Trophoblast cell (in vitro differentiated cells and primary cell): ENCODE measurements at regions not wholly inside any gene's neighbourhood (a gene's known extent, or its start where the extent isn't known, plus 50 kb on each side); places are given as distances from the start of the nearest gene placed in this dataset.

Experiments used
- DNase-seq, 2 donors: peaks; one replicate each; pipeline ENCODE4 v3.0.0-alpha.2; 2016
- H2AFZ ChIP-seq: 2 replicates; pipeline ENCODE4 v1.6.1; 2013; ENCODE audit warnings: low read length, moderate library complexity, mild to moderate bottlenecking; ENCODE audit not compliant: insufficient read depth, poor library complexity
- H2AK5ac ChIP-seq: 2 replicates; pipeline ENCODE4 v1.6.1; 2013; ENCODE audit warnings: mild to moderate bottlenecking, low read length
- H2BK120ac ChIP-seq: 2 replicates; pipeline ENCODE4 v1.6.1; 2013; ENCODE audit warnings: low read length, mild to moderate bottlenecking, moderate library complexity; ENCODE audit not compliant: insufficient read depth, poor library complexity
- H2BK12ac ChIP-seq: 2 replicates; pipeline ENCODE4 v1.6.1; 2013; ENCODE audit warnings: mild to moderate bottlenecking, low read length, moderate library complexity
- H2BK5ac ChIP-seq: 2 replicates; pipeline ENCODE4 v1.6.1; 2013; ENCODE audit warnings: low read length, low read depth, moderate library complexity, mild to moderate bottlenecking; ENCODE audit not compliant: poor library complexity
- H3K14ac ChIP-seq: 2 replicates; pipeline ENCODE4 v1.6.1; 2013; ENCODE audit warnings: mild to moderate bottlenecking, low read length
- H3K18ac ChIP-seq: 2 replicates; pipeline ENCODE4 v1.6.1; 2013; ENCODE audit warnings: mild to moderate bottlenecking, low read length
- H3K23ac ChIP-seq: 2 replicates; pipeline ENCODE4 v1.6.1; 2013; ENCODE audit warnings: low read length
- H3K27ac ChIP-seq: 2 replicates; pipeline ENCODE4 v1.5.1; 2013; ENCODE audit warnings: low read depth, mild to moderate bottlenecking, inconsistent platforms, low read length, moderate library complexity
- H3K27me3 ChIP-seq: 2 replicates; pipeline ENCODE4 v1.6.1; 2013; ENCODE audit warnings: inconsistent platforms, mild to moderate bottlenecking, low read length, moderate library complexity; ENCODE audit not compliant: insufficient read depth
- H3K36me3 ChIP-seq, 2 experiments: 1 replicate in 1 of 2; 2 replicates in 1 of 2; pipeline ENCODE4 v1.6.1; 2013; ENCODE audit warnings: low read length in 2 of 2, mild to moderate bottlenecking in 2 of 2, moderate library complexity in 1 of 2; ENCODE audit not compliant: insufficient read depth in 2 of 2, control insufficient read depth in 1 of 2
- H3K4ac ChIP-seq: 2 replicates; pipeline ENCODE4 v1.6.1; 2013; ENCODE audit warnings: low read depth, mild to moderate bottlenecking, low read length, moderate library complexity
- H3K4me1 ChIP-seq, 2 experiments: 1 replicate in 1 of 2; 2 replicates in 1 of 2; pipeline ENCODE4 v1.6.1; 2013; ENCODE audit warnings: low read length in 2 of 2, mild to moderate bottlenecking in 2 of 2, moderate library complexity in 1 of 2; ENCODE audit not compliant: insufficient read depth in 2 of 2, control insufficient read depth in 1 of 2
- H3K4me2 ChIP-seq: 2 replicates; pipeline ENCODE4 v1.6.1; 2013; ENCODE audit warnings: inconsistent platforms, mild to moderate bottlenecking, low read length, moderate library complexity
- H3K4me3 ChIP-seq: 2 replicates; pipeline ENCODE4 v1.5.1; 2013; ENCODE audit warnings: mild to moderate bottlenecking, low read depth, low read length, inconsistent platforms
- H3K79me1 ChIP-seq: one replicate; pipeline ENCODE4 v1.6.1; 2013; ENCODE audit warnings: low read length
- H3K79me2 ChIP-seq: 2 replicates; pipeline ENCODE4 v1.6.1; 2013; ENCODE audit warnings: low read length, mild to moderate bottlenecking; ENCODE audit not compliant: control insufficient read depth, insufficient read depth, poor library complexity
- H3K9ac ChIP-seq: 2 replicates; pipeline ENCODE4 v1.6.1; 2013; ENCODE audit warnings: mild to moderate bottlenecking, low read length
- H3K9me3 ChIP-seq: 2 replicates; pipeline ENCODE4 v1.6.1; 2013; ENCODE audit warnings: low read depth, mild to moderate bottlenecking, control low read depth, inconsistent platforms, low read length; ENCODE audit not compliant: insufficient read depth
- H4K12ac ChIP-seq: 2 replicates; pipeline ENCODE4 v1.6.1; 2013; ENCODE audit warnings: low read depth, mild to moderate bottlenecking, low read length, moderate library complexity
- H4K8ac ChIP-seq: 2 replicates; pipeline ENCODE4 v1.6.1; 2013; ENCODE audit warnings: low read depth, mild to moderate bottlenecking, low read length, moderate library complexity
- H4K91ac ChIP-seq: one replicate; pipeline ENCODE4 v1.6.1; 2013; ENCODE audit warnings: low read depth, mild to moderate bottlenecking, low read length, moderate library complexity
- WGBS: extraction: QIAGEN DNeasy Blood & Tissue Kit; methylation state at CpG from one replicate; pipeline ENCODE4 v1.1.7; 2013; ENCODE audit warnings: missing lambda C conversion rate; ENCODE audit not compliant: insufficient read length, insufficient coverage; ENCODE audit errors: extremely low coverage; 5-methylcytosine and 5-hydroxymethylcytosine counted together

DNA sequence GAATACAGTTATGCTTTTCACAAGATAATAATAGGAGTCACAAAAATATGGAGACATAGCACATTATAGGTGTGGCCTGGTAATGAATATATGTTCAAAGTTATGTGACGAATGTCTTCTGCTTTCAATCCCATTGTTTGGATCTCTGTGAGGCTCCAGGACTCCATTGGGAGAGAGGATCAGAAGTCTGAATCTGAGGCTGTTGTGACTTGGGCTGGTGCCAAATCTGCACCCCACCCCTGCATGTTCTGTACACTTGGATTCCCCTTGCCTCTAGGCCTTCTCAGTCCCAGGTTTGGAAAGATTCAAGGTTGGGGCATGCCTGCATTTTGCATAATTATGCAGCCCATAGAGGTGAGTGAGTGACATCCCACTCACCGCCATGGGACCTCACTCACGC lies 103.1 kb upstream of the MGAT5 start:
- Histone ChIP-seq H3K79me2 (no peaks in the 10 kb centered on the region), H2BK5ac (no peak overlapping the region), H3K9me3 (no peaks in the 10 kb centered on the region), H2BK120ac (no peak overlapping the region), H3K4ac (no peak overlapping the region), H2AK5ac (no peak overlapping the region), H3K36me3 (no peaks in the 10 kb centered on the region), H3K4me2 (no peak overlapping the region), H4K8ac (no peak overlapping the region), H4K91ac (no peak overlapping the region), H3K4me3 (no peak overlapping the region), H3K27me3 (no peaks in the 10 kb centered on the region), H3K23ac (no peak overlapping the region), H3K18ac (no peak overlapping the region), H3K4me1 (peaks cover 2 to 7% of the 10 kb centered on the region in 2 experiments), H2BK12ac (no peak overlapping the region), H3K79me1 (no peaks in the 10 kb centered on the region), H3K27ac (no peak overlapping the region), H4K12ac (no peak overlapping the region), H3K9ac (no peak overlapping the region), H3K14ac (no peak overlapping the region), H2AFZ (no peak overlapping the region)
- WGBS, result no CpG with 5 or more reads among the region's 3 CpGs
- DNase-seq, result no peak

GRCh38 chr2:134152045-134153010 lies 101.5 kb upstream of the MGAT5 start:
- Histone ChIP-seq H3K27ac (no peak overlapping the region), H4K91ac (no peak overlapping the region), H4K12ac (no peak overlapping the region), H2AFZ (no peak overlapping the region), H3K4me1 (peaks cover 0 to 4% of the 10 kb centered on the region in 2 experiments), H3K4me3 (no peak overlapping the region), H3K14ac (no peak overlapping the region), H4K8ac (no peak overlapping the region), H3K23ac (no peak overlapping the region), H2AK5ac (no peak overlapping the region), H3K79me1 (no peaks in the 10 kb centered on the region), H2BK12ac (no peak overlapping the region), H3K4me2 (no peak overlapping the region), H2BK5ac (no peak overlapping the region), H3K79me2 (no peaks in the 10 kb centered on the region), H3K18ac (no peak overlapping the region), H3K9me3 (no peaks in the 10 kb centered on the region), H3K27me3 (no peaks in the 10 kb centered on the region), H2BK120ac (no peak overlapping the region), H3K9ac (no peak overlapping the region), H3K4ac (no peak overlapping the region), H3K36me3 (no peaks in the 10 kb centered on the region)
- WGBS, result no CpG with 5 or more reads among the region's 23 CpGs
- DNase-seq, result no peak

DNA sequence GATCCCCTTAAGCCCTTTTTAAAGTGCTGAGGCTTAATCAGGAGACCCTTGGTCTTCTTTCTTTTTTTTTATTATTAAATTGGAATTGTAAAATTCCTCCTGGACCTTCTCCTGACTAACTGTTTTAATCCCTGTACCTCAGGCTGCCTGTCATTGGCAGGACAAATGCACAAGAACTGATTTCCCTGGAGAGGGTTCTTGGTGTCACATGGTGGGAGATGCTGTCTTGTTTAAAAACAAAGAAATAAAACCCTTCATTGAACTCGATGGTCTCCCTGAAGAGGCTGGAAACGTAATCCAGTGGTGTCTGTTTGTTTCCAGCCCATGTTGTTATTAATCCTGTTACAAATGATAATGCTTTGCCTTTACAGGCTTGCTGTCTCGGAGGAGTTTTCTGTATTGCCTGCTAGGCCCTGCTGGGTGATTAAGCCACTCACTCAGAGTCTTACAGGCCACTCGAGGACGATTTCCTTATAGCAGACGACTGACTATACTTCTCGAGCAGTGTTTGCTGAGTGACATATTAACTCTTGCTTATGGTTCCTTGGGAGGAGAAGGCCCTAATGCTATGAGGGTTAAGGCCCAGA lies 100.5 kb upstream of the MGAT5 start:
- H2BK120ac ChIP-seq, result no peak overlapping the region
- H4K12ac ChIP-seq, result no peak overlapping the region
- no peak overlapping the region for H3K4me3 ChIP-seq
- no CpG with 5 or more reads among the region's 7 CpGs for WGBS
- no peak overlapping the region for H2BK12ac ChIP-seq
- no peak overlapping the region for H2AFZ ChIP-seq
- H3K14ac ChIP-seq, result no peak overlapping the region
- H3K27ac ChIP-seq, result no peak overlapping the region
- peaks cover 1% of the 10 kb centered on the region for H3K9me3 ChIP-seq
- H3K18ac ChIP-seq, result no peak overlapping the region
- DNase-seq, result no peak
- H2AK5ac ChIP-seq, result no peak overlapping the region
- no peak overlapping the region for H4K8ac ChIP-seq
- no peak overlapping the region for H2BK5ac ChIP-seq
- H3K79me1 ChIP-seq, result no peaks in the 10 kb centered on the region
- H3K4ac ChIP-seq, result no peak overlapping the region
- no peaks in the 10 kb centered on the region for H3K79me2 ChIP-seq
- no peaks in the 10 kb centered on the region for H3K36me3 ChIP-seq
- no peak overlapping the region for H3K23ac ChIP-seq
- no peak overlapping the region for H3K9ac ChIP-seq
- peaks cover 0 to 4% of the 10 kb centered on the region in 2 experiments for H3K4me1 ChIP-seq
- H3K27me3 ChIP-seq, result no peaks in the 10 kb centered on the region
- no peak overlapping the region for H3K4me2 ChIP-seq
- H4K91ac ChIP-seq, result no peak overlapping the region

DNA sequence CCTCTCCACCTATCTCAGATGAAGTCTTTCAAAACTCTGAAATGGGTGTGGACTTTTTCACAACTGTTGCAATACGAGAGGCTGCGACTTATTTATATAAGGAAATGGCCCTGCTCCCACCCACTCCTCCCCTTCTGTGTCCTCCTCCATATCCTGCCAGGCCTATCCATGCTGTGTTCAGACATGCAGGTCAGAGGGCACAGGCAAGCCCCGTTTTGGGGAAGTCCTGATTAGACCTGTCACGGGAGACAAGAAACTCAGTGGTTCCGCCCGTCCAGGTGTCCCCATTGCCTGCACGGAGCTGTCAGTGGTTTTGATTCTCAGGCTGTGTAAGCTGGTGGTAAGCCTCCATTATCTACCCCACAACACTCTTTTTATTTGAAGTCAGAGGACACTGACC lies 99.6 kb upstream of the MGAT5 start:
- Histone ChIP-seq H3K18ac (no peak overlapping the region), H3K4me2 (no peak overlapping the region), H3K4me1 (peaks cover 0 to 4% of the 10 kb centered on the region in 2 experiments), H3K27ac (no peak overlapping the region), H3K79me2 (no peaks in the 10 kb centered on the region), H3K23ac (no peak overlapping the region), H4K12ac (no peak overlapping the region), H3K14ac (no peak overlapping the region), H3K36me3 (no peaks in the 10 kb centered on the region), H4K8ac (no peak overlapping the region), H3K79me1 (no peaks in the 10 kb centered on the region), H2BK5ac (no peak overlapping the region), H3K4ac (no peak overlapping the region), H2AFZ (no peak overlapping the region), H2BK12ac (no peak overlapping the region), H4K91ac (no peak overlapping the region), H2AK5ac (no peak overlapping the region), H3K4me3 (no peak overlapping the region), H3K9ac (no peak overlapping the region), H3K27me3 (no peaks in the 10 kb centered on the region), H2BK120ac (no peak overlapping the region), H3K9me3 (peaks cover 3% of the 10 kb centered on the region)
- no CpG with 5 or more reads among the region's 7 CpGs for WGBS
- DNase-seq, result no peak
